Adrenal gland (tissue), 5 donors: ENCODE measurements at regions not wholly inside any gene's neighbourhood (a gene's known extent, or its start where the extent isn't known, plus 50 kb on each side); places are given as distances from the start of the nearest gene placed in this dataset.

Experiments
- CTCF ChIP-seq, 6 experiments: fragments of 450-650 bp in 4 of 6; fragments of 200-600 bp in 2 of 6; sonication (generic) in 1 of 6; IDR thresholded peaks; 1 replicate in 5 of 6; 2 replicates in 1 of 6; pipeline versions ENCODE4 v1.5.1 to v1.8.0; 2016 to 2021; ENCODE audit warnings: antibody characterized with exemption in 6 of 6, mild to moderate bottlenecking in 2 of 6, moderate library complexity in 1 of 6
- POLR2A ChIP-seq, 2 donors: fragments of 450-650 bp; IDR thresholded peaks; one replicate each; pipeline ENCODE4 v1.6.1; 2017; ENCODE audit warnings: antibody characterized with exemption in 2 of 2, mild to moderate bottlenecking in 2 of 2, moderate library complexity in 1 of 2
- donor health status: DM: no; HTN: no; CAD: no.

- TF ChIP-seq CTCF (IDR thresholded peaks at IDR 0.05) (peak in 1 of 6 experiments; percentile 26), POLR2A (IDR thresholded peaks at IDR 0.05) (no peak)
Observed at GRCh38 chr3:40780291-40780924, 255.6 kb downstream of the ZNF621 start.
